Stimulated activated CD4-positive, alpha-beta T cell treated with anti-CD3 and anti-CD28 coated beads, TNF-alpha, amount 100 ng/mL, for 48 hours (primary cell): ENCODE measurements at regions not wholly inside any gene's neighbourhood (a gene's known extent, or its start where the extent isn't known, plus 50 kb on each side); places are given as distances from the start of the nearest gene placed in this dataset.
"Not testable (repeated sequence)": the region's sequence is repeated elsewhere in the genome, so short reads cannot be mapped to it uniquely, and the experiment has no call there.

Experiments used
- DNase-seq, 3 donors: peaks; one replicate each; pipeline ENCODE4 v3.0.0-alpha.2; 2020; ENCODE audit warnings: low read depth in 3 of 3

- not testable (repeated sequence) for DNase-seq
These were observed 278.6 kb upstream of the PLET1 start for GRCh38 chr11:112539281-112539555.

DNA sequence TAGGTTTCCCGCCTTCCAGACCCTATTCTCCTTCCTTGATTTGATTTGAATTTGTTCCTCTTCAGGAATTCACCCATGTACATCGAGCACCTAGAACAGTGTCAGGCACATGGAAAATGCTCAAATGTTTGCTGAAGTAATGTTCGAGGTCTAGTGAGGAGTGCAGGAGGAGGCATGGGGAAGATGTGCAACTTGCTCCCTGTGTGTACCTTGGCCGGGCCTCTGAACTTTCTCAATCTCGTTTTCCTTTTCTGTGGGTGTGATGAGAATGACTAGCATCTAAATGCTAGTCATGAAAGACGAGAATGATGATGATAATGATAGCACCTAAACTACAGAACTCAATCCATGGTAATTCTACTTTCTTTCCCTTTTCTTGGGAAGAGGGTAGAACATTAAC is 279.1 kb upstream of the PLET1 start:
- DNase-seq = no peak

- no peak for DNase-seq
These were observed 279.6 kb upstream of the PLET1 start for GRCh38 chr11:112540261-112540660.

- no peak for DNase-seq
These were observed 280.7 kb upstream of the PLET1 start for GRCh38 chr11:112541140-112542046.

DNA sequence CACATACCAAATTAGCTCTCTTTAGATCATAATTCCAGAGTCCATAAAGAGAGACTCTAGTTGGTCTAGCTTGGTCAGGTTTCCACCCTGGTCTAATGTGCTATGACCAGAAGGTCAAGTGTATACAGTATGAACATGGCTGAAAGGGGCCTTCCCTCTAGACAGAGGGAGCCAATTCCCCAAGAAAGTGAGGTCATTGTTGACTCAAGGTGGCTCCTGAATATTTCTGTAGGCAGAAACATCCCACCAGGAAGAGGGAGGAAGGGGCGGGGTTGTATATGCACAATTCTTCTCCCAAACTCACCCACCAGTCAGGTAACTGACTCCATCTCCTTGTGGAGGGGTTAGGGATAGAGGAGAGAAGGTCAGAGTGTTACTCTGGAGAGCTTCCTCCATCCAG is 281.8 kb upstream of the PLET1 start:
- no peak for DNase-seq

GRCh38 chr11:112543390-112543789 is 282.7 kb upstream of the PLET1 start:
- DNase-seq = no peak

DNA sequence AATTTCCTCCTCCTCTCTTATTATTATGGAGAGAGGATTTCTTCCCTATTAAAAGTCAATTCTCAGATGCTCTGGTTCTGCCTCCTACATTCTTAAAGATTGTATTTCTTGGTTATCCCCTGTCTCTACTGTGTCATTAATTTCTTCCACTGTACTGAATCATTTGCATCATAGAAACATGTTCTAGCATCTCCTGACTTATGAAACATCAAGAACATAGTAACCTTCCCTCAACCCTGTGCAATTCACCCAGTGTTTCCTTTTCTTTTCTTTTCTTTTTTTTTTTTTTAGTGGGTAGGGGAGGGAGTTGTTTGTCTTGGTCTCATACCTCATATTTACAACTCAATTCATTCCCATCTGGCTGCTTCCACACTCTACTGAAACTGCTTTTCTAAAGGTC is 288.0 kb upstream of the PLET1 start:
- no peak for DNase-seq

DNA sequence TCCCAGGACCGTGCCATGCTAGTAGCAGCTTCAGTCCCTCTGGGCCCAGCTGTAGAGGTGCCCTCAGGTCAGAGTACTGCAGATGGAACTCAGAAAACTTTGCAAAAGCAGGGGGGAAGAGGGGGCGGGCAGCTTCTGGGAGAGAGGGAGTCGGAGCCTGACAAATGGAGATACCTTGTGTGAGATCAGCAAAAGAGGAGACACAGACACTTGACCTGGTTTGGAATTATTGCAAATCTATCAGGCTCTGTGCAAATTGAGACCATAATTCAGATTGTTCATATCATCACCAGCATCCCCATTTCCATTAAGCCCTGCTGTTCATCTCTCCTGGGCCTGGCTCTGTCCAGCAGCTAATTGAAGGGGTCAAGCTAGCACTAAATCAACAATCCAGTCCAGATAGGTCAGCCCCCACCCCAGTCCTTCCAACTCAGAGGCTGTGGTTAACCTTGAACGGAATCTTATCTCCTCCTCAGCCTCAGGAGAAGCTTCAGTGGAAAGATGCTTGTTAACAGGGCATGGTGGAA is 292.6 kb upstream of the PLET1 start:
- no peak for DNase-seq

DNA sequence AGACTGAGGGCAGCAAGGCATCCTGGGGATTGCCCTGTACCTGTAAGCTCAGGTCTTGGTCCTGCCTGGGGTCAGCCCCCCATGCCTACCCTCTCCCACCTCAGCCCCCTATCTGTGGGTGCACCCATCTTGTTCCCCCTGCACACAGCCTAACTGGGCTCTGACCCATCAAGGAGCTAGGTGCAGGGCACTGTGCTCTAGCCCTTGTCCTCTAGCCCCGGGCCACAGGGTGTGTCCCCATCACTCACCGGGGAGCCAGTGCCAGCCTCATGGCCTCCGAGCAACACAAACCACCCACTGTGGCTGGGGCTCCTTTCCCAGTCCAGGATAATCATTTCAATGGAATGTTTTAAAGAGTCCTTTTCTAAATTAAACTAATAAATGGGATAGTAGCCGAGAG is 293.9 kb upstream of the PLET1 start:
- DNase-seq = no peak

DNA sequence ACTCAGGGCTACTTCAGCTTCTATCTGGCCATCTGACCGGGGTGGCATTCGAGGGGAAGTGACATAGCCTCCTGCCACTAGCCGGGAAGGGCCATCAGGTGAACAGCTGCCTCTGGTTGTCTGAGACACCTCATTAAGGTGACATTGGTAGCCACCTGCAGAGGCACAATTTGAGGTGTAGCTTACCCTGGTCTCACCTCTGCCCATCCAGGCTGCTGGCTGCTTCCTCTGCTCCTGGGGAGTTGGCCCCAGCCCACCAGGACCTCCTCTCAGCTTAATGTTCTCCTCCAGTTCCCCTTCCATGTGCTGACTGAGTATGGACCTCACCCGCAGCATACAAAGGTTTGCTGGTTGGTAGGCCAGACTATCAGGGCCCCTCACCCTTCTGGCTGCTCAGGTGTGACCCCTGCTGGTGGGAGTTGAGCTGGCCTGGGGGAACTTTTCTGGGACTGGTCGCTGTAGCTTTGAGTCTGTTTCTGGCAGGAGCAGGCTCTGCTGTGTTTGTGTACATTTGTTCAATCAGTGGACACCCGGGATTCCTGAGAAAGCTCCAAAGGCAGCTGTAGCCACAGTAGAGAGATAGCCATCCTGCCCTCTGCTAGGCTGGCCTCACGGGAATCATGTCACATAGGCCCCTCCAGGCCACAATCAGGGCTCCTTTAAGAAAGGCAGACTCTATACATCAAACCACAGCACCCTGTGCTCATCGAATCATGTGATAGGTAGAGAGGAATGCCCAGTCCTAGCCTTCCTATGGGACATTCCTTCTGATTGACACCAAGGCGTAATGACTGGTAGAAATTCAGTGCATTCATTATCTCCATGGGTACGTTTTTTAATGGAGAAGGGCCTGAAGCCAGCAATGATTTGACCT is 295.1 kb upstream of the PLET1 start:
- DNase-seq = peak; percentile 43 to 65 (median 59)

DNA sequence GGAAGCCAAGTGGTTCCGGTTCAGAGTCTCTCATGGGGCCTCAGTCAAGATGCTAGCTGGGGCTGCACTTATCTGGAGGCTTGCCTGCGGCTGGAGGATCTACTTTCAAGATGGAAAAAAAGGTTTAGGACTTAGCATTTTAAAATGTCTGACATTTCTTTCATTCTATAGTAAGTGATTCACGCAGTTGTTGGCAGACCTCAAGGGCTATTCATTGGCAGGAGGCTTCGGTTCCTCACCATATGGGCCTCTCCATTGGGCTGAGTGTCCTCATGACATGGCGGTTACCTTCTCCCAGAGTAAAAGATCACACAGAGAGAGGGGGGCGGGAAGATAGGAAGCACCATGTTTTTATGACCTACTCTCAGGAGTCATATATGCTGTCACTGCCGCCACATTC is 298.0 kb upstream of the PLET1 start:
- no peak for DNase-seq

GRCh38 chr11:112563808-112564207 is 303.1 kb upstream of the PLET1 start:
- no peak for DNase-seq

DNA sequence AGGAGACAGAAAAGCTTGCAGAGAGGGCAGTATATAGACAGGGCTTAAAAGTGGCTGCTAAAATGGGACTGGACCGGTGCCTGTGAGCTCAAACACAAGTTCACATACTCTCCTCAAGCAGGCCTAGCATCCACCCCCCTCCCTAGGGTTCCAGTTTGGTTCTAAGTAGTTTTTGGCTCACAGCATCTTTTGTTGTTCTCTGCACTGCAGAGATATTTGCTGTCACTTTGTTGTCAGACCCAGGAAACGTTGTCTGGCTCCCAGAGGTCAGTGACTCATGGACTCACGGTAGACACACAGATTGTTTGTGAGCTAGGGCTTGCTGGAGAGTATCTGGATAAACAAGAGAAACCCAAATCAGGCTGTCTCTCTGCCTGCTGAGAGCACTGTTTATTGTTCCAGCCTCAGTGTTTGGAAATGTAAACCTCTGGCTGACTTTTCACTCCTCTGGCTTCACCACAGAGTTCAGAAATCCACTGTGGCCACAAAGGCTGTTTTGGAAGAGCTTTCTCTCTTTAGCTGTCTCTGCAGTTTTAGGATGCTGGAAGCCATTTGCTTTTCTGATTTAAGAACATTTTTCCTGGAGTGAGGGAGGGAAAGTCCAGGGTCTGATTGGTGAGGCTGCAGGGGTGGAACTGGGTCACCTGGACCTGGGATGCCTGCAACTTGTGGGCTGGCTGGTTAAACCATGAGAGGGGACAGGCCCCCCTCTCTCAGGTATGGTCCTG is 303.7 kb upstream of the PLET1 start:
- no peak for DNase-seq

DNA sequence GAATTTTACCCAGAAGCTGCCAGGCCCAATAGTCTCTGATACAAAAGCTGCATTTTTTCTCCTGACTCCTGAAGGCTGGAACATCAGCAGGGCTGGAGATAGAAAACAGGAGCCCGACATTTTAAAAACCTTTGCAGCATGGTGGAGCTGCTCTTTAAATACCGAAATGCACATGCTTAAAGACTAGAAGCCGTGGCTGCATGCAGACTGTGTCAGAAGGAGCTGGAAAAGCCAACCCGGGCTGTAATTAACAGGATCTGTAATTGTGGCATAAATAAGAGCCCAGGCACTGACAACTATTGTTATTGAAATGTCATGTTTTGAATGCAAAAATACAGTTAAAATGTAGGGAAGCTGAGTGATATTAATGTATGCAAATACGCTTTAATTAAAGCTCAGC is 304.9 kb upstream of the PLET1 start:
- DNase-seq = no peak

GRCh38 chr11:112566124-112566523 is 305.5 kb upstream of the PLET1 start:
- DNase-seq = no peak

- no peak for DNase-seq
These were observed 309.7 kb upstream of the PLET1 start for GRCh38 chr11:112570333-112570732.

- no peak for DNase-seq
These were observed 318.6 kb upstream of the PLET1 start for GRCh38 chr11:112579282-112579681.

DNA sequence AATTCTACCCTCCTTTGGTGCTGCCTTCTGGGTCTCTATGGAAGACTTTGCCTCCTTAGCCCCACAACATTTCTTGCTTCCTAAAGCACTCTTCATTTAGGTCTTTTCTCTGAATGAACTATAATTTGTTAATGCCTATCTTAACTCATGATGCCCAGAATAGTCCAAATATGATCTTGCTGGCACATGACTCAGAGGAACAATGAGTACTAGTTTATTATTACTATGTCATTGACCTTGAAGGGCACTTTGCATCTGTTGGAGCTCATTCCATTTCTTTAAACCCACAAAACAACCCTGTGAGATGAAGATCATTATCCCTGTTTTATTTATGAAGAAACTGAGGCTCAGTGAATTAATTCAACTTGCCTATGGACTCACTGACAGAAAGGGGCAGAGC is 320.2 kb upstream of the PLET1 start:
- DNase-seq = no peak

DNA sequence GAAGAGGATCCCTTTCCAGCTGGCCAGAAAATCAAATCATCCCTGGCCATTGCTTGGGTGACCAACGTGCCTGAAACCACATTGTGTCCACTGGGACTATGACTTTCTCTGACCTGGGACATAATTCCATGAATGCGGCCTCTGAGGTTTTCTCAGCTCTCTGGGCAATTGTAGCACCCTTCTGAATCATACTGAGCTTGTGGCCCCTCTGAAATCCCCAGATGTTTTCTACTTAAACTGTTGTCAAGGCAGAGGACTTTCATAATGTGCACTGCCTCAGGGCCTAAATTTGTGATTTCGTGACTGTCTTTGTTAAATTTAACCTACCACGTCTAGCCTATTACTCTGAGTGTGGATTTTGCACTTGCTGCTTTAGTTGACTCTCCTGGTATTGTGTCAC is 321.1 kb upstream of the PLET1 start:
- DNase-seq = no peak

- no peak for DNase-seq
These were observed 321.7 kb upstream of the PLET1 start for GRCh38 chr11:112582366-112582765.

DNA sequence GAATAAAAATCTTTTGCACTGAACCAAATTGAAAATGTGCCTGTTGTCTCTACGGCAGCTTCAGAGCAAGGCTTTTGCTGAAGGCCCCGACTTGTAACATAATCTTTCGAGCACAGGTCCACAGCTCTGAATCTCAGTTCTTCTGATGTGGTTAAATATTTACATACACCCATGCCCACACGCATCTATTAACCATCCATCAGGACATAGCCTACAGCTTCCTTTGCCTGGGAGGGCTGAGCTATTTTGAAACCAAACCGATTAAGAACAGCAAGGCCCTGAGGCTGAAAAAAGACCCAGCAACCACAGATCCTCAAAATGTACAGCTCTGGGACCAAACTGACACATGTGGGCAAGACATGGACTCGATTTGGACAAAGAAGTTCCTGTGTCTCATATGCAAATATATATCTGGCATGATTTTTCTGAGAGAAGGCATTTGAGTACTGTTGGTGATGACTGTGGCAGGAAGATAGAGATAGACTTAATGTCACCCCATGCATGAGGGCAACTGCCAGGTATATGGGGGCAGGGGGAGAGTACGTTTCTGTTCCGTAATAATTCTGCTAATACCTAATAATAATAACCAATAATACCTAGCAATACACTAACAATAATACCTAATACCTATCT is 322.7 kb upstream of the PLET1 start:
- no peak for DNase-seq

DNA sequence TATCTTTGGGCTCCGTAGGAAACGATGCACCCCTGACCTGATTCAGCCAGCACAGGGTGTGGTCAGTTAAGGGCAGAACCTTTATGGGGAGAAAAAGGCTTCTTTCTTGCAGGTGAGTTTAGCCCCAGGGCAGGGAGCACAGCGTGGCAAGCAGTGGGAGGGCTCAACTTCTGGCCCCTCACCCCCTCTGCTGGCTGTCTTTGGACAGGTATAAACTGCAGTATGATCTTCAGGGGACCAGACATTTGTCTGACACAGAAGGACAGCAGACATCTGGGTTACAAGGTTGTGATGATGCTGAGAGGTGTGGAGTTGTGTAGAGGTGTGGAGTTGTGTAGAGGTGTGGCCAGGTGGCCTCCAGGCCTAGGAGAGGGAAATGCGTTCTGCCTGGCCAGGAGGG is 324.0 kb upstream of the PLET1 start:
- DNase-seq = no peak
